CD4-positive, alpha-beta T cell treated with Interleukin-12 subunit alpha and Interleukin-12 subunit beta, for 1 hour (primary cell): ENCODE measurements at regions not wholly inside any gene's neighbourhood (a gene's known extent, or its start where the extent isn't known, plus 50 kb on each side); places are given as distances from the start of the nearest gene placed in this dataset.
"Not testable (repeated sequence)": the region's sequence is repeated elsewhere in the genome, so short reads cannot be mapped to it uniquely, and the experiment has no call there.

Source experiments
- DNase-seq: peaks from one replicate; pipeline ENCODE4 v3.0.0-alpha.2; 2020

- no peak for DNase-seq
Measured at GRCh38 chr14:101083564-101084435, 180.3 kb upstream of the RTL1 start.

- no peak for DNase-seq
Measured at GRCh38 chr14:101084436-101084826, 180.9 kb upstream of the RTL1 start.

- no peak for DNase-seq
Measured at GRCh38 chr14:101086926-101087325, 183.4 kb upstream of the RTL1 start.

GRCh38 chr14:101087614-101088394, 184.3 kb upstream of the RTL1 start:
- DNase-seq = no peak

GRCh38 chr14:101088395-101088667, 184.8 kb upstream of the RTL1 start:
- DNase-seq = no peak

- DNase-seq = no peak
Measured at GRCh38 chr14:101088714-101089113, 185.2 kb upstream of the RTL1 start.

GRCh38 chr14:101090478-101090877, 187.0 kb upstream of the RTL1 start:
- DNase-seq = not testable (repeated sequence)

GRCh38 chr14:101090976-101091375, 187.5 kb upstream of the RTL1 start:
- DNase-seq = no peak

GRCh38 chr14:101094916-101095315, 191.4 kb upstream of the RTL1 start:
- DNase-seq = not testable (repeated sequence)

GRCh38 chr14:101096551-101096950, 193.0 kb upstream of the RTL1 start:
- DNase-seq = no peak

GRCh38 chr14:101097109-101097793, 193.7 kb upstream of the RTL1 start:
- no peak for DNase-seq

- no peak for DNase-seq
Measured at GRCh38 chr14:101098177-101098576, 194.7 kb upstream of the RTL1 start.

- DNase-seq = no peak
Measured at GRCh38 chr14:101098641-101099040, 195.1 kb upstream of the RTL1 start.

- no peak for DNase-seq
Measured at GRCh38 chr14:101101456-101102056, 198.0 kb upstream of the RTL1 start.

GRCh38 chr14:101102875-101103274, 199.4 kb upstream of the RTL1 start:
- no peak for DNase-seq

GRCh38 chr14:101103321-101103901, 199.9 kb upstream of the RTL1 start:
- DNase-seq = no peak

- no peak for DNase-seq
Measured at GRCh38 chr14:101104485-101104884, 201.0 kb upstream of the RTL1 start.

GRCh38 chr14:101105045-101105444, 201.5 kb upstream of the RTL1 start:
- DNase-seq = no peak

GRCh38 chr14:101108579-101109346, 205.2 kb upstream of the RTL1 start:
- DNase-seq = no peak

- no peak for DNase-seq
Measured at GRCh38 chr14:101109347-101109638, 205.8 kb upstream of the RTL1 start.

GRCh38 chr14:101109981-101110728, 206.6 kb upstream of the RTL1 start:
- no peak for DNase-seq
